ENCODE measurements at regions not wholly inside any gene's neighbourhood (a gene's known extent, or its start where the extent isn't known, plus 50 kb on each side); places are given as distances from the start of the nearest gene placed in this dataset.
"Not testable (repeated sequence)": the region's sequence is repeated elsewhere in the genome, so short reads cannot be mapped to it uniquely, and the experiment has no call there.

DNA sequence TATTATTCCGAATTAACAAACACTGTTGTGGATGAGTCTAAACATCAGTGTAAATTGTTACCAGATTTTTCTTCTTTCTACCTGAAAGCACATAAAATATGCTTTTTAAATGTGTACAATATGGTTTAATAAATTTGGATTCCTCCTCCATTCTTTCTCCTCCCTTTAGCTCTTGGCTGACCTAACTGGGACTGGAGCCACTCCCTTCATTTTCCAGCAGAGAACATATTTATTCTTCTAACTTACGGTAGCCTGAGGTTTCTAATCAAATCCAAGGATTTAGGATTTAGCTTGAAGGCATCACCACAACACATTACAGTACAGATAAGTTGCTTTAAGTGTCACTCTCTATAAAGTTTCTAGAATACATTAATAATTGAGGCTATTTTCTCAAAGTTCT lies 88.2 kb upstream of the SEMA3C start:
- Mint-ChIP-seq H3K27ac (no peak overlapping the region), H3K4me1 (no peaks in the 10 kb centered on the region), H3K9me3 (peaks cover 3% of the 10 kb centered on the region in 2 donors), H3K36me3 (no peaks in the 10 kb centered on the region), H3K27me3 (no peaks in the 10 kb centered on the region), H3K4me3 (no peak overlapping the region)
- ATAC-seq (replicated peaks): no peak
- no peak for DNase-seq

- Mint-ChIP-seq H3K27ac (no peak overlapping the region), H3K9me3 (peaks cover 3% of the 10 kb centered on the region in 2 donors), H3K27me3 (no peaks in the 10 kb centered on the region), H3K36me3 (no peaks in the 10 kb centered on the region), H3K4me1 (no peaks in the 10 kb centered on the region), H3K4me3 (no peak overlapping the region)
- ATAC-seq (replicated peaks): no peak
- DNase-seq: no peak
Measured at GRCh38 chr7:81005254-81005653, 86.4 kb upstream of the SEMA3C start.

GRCh38 chr7:81004098-81004497 lies 85.2 kb upstream of the SEMA3C start:
- Mint-ChIP-seq H3K9me3 (peaks cover 3% of the 10 kb centered on the region in 2 donors), H3K4me1 (no peaks in the 10 kb centered on the region), H3K36me3 (no peaks in the 10 kb centered on the region), H3K27ac (no peak overlapping the region), H3K27me3 (no peaks in the 10 kb centered on the region), H3K4me3 (no peak overlapping the region)
- ATAC-seq (replicated peaks) (no peak), DNase-seq (no peak)

GRCh38 chr7:81003326-81003725 lies 84.5 kb upstream of the SEMA3C start:
- ATAC-seq (replicated peaks): no peak
- peaks cover 3% of the 10 kb centered on the region in 2 donors for H3K9me3 Mint-ChIP-seq

GRCh38 chr7:81002421-81002820 lies 83.6 kb upstream of the SEMA3C start:
- Mint-ChIP-seq H3K4me3 (no peak overlapping the region), H3K9me3 (peaks cover 3% of the 10 kb centered on the region in 2 donors), H3K27me3 (no peaks in the 10 kb centered on the region), H3K27ac (no peak overlapping the region), H3K36me3 (no peaks in the 10 kb centered on the region), H3K4me1 (no peaks in the 10 kb centered on the region)
- DNase-seq (no peak), ATAC-seq (replicated peaks) (no peak)

More at GRCh38 chr7:81003326-81003725, 84.5 kb upstream of the SEMA3C start:
- Mint-ChIP-seq H3K27me3 (no peaks in the 10 kb centered on the region), H3K4me1 (no peaks in the 10 kb centered on the region), H3K36me3 (no peaks in the 10 kb centered on the region), H3K27ac (no peak overlapping the region), H3K4me3 (no peak overlapping the region)
- no peak for DNase-seq

DNA sequence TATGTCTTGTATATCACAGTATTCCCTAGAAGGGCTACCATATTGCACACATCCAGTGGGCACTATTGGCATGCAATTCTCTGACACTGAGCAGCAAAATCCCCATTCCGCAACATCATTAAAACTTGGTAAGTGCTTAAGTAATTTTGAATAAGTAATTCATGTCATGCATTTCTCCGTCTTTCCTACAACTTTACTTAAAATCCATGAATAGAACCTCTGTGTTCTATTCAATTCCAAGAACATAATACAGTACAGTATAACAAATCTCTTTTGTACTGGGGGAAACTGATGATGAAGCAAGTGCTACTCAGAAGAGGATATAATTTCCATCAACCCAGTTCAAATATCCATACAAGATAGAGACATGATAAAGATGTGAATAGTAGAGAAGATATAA lies 80.9 kb upstream of the SEMA3C start:
- Mint-ChIP-seq H3K36me3 (no peaks in the 10 kb centered on the region), H3K9me3 (peaks cover 4 to 6% of the 10 kb centered on the region in 2 donors), H3K4me1 (no peaks in the 10 kb centered on the region), H3K4me3 (no peak overlapping the region), H3K27me3 (no peaks in the 10 kb centered on the region), H3K27ac (no peak overlapping the region)
- ATAC-seq (replicated peaks): no peak
- DNase-seq: no peak

DNA sequence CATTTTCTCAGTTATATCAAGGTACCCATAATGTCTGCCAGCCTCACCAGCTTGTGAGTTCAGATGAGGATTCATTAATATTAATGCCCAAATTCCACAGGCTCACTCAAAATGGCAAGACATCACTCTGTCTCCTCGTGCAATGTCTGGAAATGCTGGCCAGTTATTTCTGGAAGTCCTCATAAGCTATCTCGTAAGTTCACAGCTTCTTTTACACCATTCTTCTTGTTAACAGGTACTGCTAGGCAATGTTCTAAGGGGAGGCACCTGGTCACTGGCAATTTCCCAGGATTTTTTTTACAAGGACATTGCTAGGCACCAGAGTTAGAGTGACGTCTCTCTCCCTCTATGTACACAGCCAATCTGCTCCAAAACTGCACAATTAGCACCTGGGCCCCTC lies 80.2 kb upstream of the SEMA3C start:
- H3K9me3 Mint-ChIP-seq: peaks cover 4 to 6% of the 10 kb centered on the region in 2 donors
- no peak for ATAC-seq (replicated peaks)
- DNase-seq: no peak
- no peaks in the 10 kb centered on the region for H3K4me1 Mint-ChIP-seq
- no peak overlapping the region for H3K4me3 Mint-ChIP-seq
- H3K27me3 Mint-ChIP-seq: no peaks in the 10 kb centered on the region
- no peaks in the 10 kb centered on the region for H3K36me3 Mint-ChIP-seq
- H3K27ac Mint-ChIP-seq: no peak overlapping the region

- no peak overlapping the region for H3K4me3 Mint-ChIP-seq
- no peak overlapping the region for H3K27ac Mint-ChIP-seq
- ATAC-seq (replicated peaks) (no peak), DNase-seq (no peak)
- H3K9me3 Mint-ChIP-seq: peaks cover 4 to 6% of the 10 kb centered on the region in 2 donors
- H3K4me1 Mint-ChIP-seq: no peaks in the 10 kb centered on the region
- no peaks in the 10 kb centered on the region for H3K36me3 Mint-ChIP-seq
- H3K27me3 Mint-ChIP-seq: no peaks in the 10 kb centered on the region
Measured at GRCh38 chr7:80997841-80998240, 79.0 kb upstream of the SEMA3C start.

DNA sequence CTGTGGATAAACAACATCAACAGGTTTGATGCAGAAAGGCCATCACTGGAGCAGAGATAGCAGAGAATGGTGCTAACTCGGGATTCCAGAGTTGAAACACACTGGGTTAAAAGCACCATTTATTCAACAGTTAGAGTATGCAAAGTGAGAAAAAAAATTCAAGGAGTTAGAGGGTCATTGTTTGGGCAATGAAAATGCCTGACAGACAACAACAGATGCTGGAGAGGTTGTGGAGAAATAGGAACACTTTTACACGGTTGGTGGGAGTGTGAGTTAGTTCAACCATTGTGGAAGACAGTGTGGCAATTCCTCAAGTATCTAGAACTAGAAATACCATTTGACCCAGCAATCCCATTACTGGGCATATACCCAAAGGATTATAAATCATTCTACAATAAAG lies 77.4 kb upstream of the SEMA3C start:
- not testable (repeated sequence) for H3K36me3 Mint-ChIP-seq; H3K4me3 Mint-ChIP-seq; DNase-seq; H3K27me3 Mint-ChIP-seq; H3K4me1 Mint-ChIP-seq; ATAC-seq (replicated peaks); H3K9me3 Mint-ChIP-seq
- H3K27ac Mint-ChIP-seq: peak overlapping the region; percentile 60

DNA sequence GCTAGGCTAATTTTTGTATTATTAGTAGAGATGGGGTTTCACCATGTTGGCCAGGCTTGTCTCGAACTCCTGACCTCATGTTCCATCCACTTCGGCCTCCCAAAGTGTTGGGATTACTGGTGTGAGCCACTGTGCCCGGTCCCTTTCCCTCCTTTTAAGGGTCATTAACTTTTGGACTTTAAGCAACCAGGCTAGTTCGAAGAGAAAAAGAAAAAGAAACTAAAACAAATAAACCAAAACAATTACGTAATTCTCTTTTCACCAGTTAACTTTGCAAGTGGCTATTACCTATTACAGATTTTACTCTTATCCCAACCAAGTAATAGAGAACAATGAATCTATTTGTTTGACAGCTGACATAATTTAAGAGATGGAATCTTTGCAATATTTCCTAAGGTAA lies 72.8 kb upstream of the SEMA3C start:
- Mint-ChIP-seq H3K27ac (no peak overlapping the region), H3K9me3 (peaks cover 4 to 6% of the 10 kb centered on the region in 2 donors), H3K4me1 (no peaks in the 10 kb centered on the region), H3K36me3 (no peaks in the 10 kb centered on the region), H3K4me3 (no peak overlapping the region), H3K27me3 (no peaks in the 10 kb centered on the region)
- ATAC-seq (replicated peaks) (no peak), DNase-seq (no peak)

GRCh38 chr7:80984619-80985018 lies 65.8 kb upstream of the SEMA3C start:
- peaks cover 0 to 2% of the 10 kb centered on the region in 2 donors for H3K9me3 Mint-ChIP-seq
- H3K27me3 Mint-ChIP-seq: no peaks in the 10 kb centered on the region
- H3K4me3 Mint-ChIP-seq: no peak overlapping the region
- H3K36me3 Mint-ChIP-seq: no peaks in the 10 kb centered on the region
- no peak for DNase-seq
- H3K27ac Mint-ChIP-seq: no peak overlapping the region
- ATAC-seq (replicated peaks): no peak
- H3K4me1 Mint-ChIP-seq: no peaks in the 10 kb centered on the region

DNA sequence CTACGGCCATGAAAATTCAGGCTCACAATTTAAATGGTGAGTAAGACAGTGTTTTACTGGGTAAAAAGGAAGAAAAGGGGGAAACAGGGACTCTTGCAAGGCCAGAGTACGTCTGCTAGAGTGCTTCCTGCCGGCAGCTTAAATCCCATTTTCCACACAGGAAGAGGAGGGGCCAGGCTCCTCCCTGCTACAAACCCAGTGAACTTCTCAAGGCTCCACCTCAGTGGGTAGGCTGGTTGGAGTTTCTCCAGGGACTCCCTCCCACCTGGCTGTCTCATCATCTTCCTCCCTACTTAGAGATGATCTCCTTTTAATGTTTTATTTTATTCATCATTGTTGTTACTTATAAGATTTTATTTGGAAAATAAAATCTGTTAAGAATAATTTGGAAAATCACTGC lies 62.6 kb upstream of the SEMA3C start:
- no peaks in the 10 kb centered on the region for H3K36me3 Mint-ChIP-seq
- no peaks in the 10 kb centered on the region for H3K27me3 Mint-ChIP-seq
- H3K4me1 Mint-ChIP-seq: no peaks in the 10 kb centered on the region
- no peak overlapping the region for H3K27ac Mint-ChIP-seq
- ATAC-seq (replicated peaks): no peak
- H3K9me3 Mint-ChIP-seq: peaks cover under 1 to 4% of the 10 kb centered on the region in 2 donors
- H3K4me3 Mint-ChIP-seq: no peak overlapping the region
- DNase-seq: no peak

- Mint-ChIP-seq H3K36me3 (no peaks in the 10 kb centered on the region), H3K27me3 (no peaks in the 10 kb centered on the region), H3K4me1 (no peaks in the 10 kb centered on the region), H3K9me3 (peaks cover 4 to 5% of the 10 kb centered on the region in 2 donors), H3K27ac (no peak overlapping the region), H3K4me3 (no peak overlapping the region)
- ATAC-seq (replicated peaks) (no peak), DNase-seq (no peak)
Measured at GRCh38 chr7:80977751-80978150, 58.9 kb upstream of the SEMA3C start.

GRCh38 chr7:80974396-80975358 lies 55.8 kb upstream of the SEMA3C start:
- no peaks in the 10 kb centered on the region for H3K36me3 Mint-ChIP-seq
- peaks cover 3 to 4% of the 10 kb centered on the region in 2 donors for H3K9me3 Mint-ChIP-seq
- DNase-seq (no peak), ATAC-seq (replicated peaks) (no peak)
- H3K4me3 Mint-ChIP-seq: no peak overlapping the region
- no peaks in the 10 kb centered on the region for H3K4me1 Mint-ChIP-seq
- H3K27me3 Mint-ChIP-seq: no peaks in the 10 kb centered on the region
- no peak overlapping the region for H3K27ac Mint-ChIP-seq

GRCh38 chr7:80971225-80971624 lies 52.4 kb upstream of the SEMA3C start:
- Mint-ChIP-seq H3K27ac (no peak overlapping the region), H3K27me3 (no peaks in the 10 kb centered on the region), H3K4me1 (no peaks in the 10 kb centered on the region), H3K36me3 (no peaks in the 10 kb centered on the region), H3K4me3 (no peak overlapping the region), H3K9me3 (peaks cover 1 to 2% of the 10 kb centered on the region in 2 donors)
- DNase-seq (no peak), ATAC-seq (replicated peaks) (no peak)
